ENCODE measurements at regions not wholly inside any gene's neighbourhood (a gene's known extent, or its start where the extent isn't known, plus 50 kb on each side); places are given as distances from the start of the nearest gene placed in this dataset.

DNA sequence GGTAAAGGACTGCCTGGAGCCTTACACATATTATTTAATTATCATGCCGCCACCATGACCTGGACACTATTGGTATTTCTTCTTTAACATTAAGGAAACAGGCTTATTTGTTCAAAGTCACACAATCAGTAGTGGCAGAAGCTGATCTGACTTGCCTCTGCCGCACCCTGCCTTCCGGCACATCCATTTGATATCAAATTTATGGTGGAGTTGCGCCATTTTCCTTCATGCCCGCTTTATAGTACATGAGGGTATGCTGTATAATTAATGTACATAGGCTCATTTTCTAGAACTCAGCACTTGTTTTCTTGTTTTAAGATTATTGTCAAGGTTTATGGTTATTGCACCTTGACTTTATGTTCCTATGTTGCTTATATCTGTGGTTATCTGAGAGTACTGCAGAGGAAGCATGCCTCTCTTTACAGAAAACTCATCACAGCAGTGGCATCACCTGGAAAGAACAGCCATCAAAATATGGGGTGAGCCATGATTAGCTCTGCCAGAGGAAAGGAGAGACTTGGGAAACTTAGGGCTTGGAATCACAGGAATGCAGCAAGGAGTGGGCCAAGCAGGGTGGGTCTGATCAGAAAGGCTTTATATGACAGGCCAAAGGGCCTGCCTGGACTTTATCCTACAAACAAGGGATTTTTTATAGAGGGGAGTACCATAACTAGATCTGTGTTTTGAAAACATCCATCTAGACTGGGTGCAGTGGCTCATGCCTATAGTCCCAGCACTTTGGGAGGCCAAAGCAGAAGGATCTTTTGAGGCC is 72.2 kb upstream of the GJB5 start:
- TF ChIP-seq, protein P1, sequence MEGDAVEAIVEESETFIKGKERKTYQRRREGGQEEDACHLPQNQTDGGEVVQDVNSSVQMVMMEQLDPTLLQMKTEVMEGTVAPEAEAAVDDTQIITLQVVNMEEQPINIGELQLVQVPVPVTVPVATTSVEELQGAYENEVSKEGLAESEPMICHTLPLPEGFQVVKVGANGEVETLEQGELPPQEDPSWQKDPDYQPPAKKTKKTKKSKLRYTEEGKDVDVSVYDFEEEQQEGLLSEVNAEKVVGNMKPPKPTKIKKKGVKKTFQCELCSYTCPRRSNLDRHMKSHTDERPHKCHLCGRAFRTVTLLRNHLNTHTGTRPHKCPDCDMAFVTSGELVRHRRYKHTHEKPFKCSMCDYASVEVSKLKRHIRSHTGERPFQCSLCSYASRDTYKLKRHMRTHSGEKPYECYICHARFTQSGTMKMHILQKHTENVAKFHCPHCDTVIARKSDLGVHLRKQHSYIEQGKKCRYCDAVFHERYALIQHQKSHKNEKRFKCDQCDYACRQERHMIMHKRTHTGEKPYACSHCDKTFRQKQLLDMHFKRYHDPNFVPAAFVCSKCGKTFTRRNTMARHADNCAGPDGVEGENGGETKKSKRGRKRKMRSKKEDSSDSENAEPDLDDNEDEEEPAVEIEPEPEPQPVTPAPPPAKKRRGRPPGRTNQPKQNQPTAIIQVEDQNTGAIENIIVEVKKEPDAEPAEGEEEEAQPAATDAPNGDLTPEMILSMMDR (conservative IDR thresholded peaks at IDR 0.05): no peak
- no peak for TF ChIP-seq ZFX (IDR thresholded peaks at IDR 0.05)
